HG03097 (cell line): ENCODE measurements at regions not wholly inside any gene's neighbourhood (a gene's known extent, or its start where the extent isn't known, plus 50 kb on each side); places are given as distances from the start of the nearest gene placed in this dataset.

Experiments used
- ATAC-seq: cut with Tn5 transposase; IDR thresholded peaks from one replicate; pipeline ENCODE4 v1.9.1; 2021; ENCODE audit not compliant: unreplicated experiment, low FRiP score

DNA sequence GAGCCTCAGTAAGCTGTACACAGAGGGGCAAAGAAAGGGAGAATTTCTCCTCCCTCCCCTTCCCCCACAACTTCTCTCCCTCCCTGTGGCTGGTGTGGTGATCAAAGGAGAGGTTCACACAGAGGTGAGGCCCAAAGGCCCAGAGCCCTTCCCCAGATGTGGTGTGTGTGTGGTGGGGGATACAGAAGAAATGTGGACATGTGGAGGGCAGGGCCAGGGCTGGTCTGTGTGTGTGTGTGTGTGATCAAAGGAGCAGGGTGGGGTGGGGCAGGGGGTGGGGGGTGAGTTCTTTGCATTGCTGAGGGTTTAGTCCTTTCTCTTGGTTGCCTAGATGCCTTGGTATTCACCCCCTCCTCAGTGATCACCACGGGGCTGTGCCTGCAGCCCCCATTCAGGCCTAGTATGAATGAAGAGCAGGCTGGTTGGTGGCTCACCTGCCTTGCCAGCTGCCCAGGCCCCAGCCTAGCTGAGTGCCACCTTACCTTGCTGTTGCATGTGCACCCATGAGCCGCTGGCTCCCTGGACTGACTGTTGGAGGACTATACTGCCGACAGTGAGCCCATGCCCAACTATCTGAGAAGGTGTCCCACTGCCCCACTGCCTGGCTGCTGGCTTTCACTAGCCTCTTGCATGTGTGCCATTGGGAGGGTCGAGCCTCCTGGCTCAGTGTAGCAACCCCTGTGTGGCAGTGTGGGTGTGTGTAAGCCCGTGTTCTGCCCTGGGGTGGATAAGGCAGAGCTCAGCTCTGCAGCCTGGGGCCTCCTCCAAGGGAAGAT is 101.9 kb downstream of the EFNB1 start:
- ATAC-seq, result no peak

DNA sequence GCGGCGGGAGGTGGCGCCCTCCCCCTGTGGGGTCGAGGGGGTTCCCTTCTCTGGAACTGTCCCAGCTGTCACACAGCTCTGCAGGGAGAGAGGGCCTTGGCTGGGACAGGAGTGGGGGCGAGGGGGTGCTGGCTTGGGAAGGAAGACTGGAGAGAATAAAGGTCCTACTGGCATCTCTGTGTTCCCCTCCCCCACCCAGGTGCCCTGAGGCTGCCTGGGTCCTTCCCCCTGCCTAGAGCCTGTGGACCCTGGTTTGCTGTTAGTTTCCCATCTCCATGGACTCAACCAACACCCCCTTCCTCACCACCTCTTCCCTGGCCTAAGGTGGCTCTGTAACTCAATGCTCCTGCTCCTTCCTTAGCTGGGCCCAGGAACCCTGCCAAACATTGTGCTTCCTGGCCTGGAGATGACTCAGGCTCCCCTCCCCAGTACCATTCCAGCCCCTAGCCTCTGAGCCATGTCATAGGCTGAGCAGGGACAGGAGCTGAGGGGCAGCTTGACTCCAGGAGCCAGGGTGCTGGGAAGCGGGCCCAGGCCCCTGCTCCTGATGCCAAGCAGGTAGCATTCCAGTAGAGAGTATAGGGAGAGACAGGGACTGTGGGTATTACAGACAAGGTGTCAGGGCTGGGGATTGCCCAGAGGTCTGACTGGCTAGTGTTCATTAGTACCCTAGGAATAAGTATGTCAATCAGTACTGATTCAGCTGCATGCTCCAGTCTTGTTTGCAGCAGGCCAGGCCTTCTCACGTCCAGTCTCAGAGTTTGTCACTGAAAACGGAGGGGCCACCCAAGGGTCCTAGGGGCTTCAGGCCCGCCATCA is 100.7 kb downstream of the EFNB1 start:
- no peak for ATAC-seq

DNA sequence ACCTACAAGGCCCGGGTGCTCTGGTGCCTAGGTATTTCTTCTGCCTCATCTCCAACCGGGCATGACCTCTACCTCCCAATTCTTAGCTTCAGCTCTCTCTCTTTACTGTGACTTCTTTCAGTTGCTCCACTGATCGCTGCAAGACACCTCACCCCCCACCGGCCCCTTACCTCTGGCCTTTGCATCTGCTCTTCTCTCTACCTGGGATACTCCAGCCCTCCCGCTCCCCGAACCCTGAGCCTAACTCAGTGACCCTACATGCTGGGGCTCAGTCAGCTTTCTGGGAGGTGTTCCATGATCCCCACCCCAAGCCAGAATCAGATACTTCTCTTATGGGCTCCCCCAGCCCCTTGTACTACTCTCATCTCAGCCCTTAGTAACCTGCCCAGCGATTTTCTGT is 99.6 kb downstream of the EFNB1 start:
- ATAC-seq, result no peak

DNA sequence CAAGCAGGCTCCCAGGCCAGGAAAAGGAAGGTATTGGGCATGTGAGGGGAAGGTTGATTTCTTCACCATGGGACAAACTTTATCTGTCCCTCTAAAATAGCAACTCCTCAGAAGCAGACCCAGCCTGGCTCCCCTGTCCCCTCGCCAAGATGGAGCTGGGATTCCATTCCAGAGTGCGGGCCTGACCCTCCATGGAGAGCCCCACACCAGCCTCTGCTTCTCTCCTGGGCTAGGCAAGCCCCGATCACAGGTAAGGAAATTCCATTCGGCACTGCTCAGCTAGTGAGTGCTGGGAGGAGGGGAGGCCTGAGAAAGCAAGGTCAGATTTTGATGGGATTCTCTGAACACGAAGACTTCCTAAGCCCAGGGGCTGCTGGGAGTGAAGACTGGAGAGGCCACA is 98.4 kb downstream of the EFNB1 start:
- no peak for ATAC-seq

DNA sequence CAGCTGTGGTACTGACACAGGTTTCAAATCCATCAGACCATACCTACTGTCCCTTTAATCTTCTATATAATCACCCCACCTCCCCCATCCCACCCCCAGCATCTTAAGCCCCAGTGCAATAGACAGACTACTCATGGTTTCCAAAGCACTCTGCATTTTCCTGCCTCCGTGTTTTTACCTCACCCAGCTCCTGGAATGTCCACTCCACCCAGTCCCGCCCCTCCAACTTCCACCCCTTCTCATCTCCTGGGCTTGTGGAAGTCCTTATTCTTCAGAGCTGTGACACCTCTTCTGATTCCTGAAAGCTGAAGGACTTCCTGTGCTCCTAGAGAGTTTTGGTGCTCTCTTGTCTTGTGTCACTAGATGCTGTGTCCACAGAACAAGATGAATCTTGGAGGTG is 94.3 kb downstream of the EFNB1 start:
- ATAC-seq, result no peak

DNA sequence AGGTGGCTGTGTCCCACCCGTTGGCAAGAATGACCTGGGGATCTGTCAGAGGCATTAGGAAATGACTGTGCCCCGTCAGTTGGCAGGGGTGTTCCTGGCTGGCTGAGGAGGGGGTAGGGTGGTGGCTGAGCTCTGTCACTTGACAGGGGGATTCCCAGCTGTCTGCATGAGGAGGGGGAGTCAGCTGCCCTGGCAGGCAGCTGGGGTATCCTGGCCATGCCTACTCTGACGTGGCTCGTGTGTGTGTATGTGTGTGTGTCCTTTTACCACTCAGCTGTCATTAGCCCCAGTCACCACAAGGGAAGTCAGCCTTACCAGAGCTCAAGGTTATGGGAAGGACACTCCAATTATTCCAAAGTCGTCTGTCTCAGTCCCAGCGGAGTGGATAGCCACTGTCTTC is 93.2 kb downstream of the EFNB1 start:
- ATAC-seq, result no peak

DNA sequence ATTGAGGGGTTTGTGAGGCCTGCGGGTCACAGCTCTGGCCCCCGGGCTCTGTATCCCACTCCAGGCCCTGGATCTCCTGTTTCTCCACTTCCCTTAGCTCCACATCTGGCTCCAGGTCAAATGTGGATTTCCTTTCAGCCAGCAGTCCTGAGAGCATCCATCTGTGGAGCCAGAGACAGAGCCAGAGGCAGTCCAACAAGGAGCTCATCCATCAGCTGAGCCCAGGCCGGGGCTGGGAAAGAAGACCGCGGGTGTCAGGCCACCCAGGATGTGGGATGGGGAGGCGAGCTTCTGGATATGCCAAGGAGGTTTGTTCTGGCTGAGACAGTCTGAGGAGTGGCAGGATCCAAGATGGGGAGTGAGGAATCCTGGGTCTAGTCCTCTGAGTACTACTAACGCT is 91.7 kb downstream of the EFNB1 start:
- no peak for ATAC-seq

DNA sequence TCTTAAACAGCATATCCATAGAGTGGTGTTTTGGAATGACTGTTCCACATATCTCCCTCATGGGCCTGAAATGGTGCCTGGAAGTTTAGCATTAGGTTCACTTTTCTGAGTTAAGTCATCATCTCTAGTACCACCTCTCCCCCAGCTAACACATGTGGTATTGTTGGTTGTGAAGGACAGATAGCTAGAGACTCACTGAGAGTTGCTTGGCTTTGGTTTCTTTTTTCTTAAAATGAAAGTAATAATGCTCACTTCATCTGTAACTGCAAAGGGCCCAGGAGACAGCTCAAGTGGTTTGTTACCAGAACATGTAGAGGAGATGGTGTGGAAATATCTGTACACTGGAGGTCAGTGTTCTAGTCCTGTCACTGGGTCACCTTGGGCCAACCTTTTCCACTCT is 90.9 kb downstream of the EFNB1 start:
- ATAC-seq, result peak; percentile 53

DNA sequence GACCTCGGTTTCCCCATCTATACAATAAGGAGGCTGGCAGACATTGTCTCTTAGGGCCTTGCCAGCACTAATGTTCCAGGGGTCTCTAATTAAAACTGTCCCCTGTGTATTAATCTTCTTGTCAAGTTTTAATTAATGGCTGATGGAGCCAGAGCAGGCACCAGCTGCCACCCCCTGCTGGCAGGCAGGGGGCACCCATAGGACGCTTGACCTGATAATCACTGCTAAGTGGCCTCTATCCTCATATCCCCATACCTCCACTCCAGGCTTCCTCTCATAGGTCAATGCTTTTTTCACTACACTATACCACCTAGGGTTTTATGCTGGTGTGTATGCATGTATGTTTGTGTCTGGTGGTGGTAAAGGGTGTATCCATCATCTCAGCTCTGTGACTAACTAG is 89.4 kb downstream of the EFNB1 start:
- ATAC-seq, result no peak

DNA sequence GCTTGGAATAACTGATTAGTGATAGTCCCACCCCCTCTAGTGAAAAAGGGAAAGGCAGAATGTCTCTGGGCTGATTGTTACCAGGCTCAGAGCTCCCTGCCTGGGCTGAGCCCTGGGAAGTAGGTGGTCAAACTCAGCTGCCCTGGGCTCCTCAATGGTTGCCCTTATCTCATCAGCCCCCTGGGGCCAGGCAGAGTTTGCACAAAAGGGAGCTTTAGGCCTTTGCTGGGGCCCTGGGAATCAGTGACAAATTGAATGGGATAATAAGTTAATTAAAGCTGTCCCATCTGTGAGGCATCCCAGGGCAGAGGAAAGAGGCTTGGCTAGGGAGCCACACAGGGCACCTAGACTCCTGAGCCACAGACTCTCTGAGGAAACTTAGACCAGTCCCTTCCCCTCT is 89.0 kb downstream of the EFNB1 start:
- no peak for ATAC-seq

DNA sequence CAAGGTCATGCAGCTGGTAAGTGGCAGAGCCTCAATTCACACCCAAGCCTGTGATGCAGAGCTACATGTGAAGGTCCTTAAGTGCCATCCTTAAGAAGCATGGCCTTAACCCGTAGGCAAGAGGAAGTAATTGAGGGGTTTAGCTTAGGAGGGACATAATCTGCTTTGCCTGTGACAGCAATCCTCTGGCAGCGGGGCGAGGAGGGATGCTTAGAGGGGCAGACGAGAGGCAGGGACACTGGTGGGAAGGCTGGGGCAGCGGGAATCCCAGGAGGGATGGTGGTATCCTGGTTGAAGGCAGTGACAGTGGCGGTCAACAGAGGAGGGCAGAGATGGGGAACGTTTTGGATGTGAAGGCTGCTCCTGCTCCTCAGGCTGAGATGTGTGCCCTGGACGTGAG is 88.1 kb downstream of the EFNB1 start:
- no peak for ATAC-seq

DNA sequence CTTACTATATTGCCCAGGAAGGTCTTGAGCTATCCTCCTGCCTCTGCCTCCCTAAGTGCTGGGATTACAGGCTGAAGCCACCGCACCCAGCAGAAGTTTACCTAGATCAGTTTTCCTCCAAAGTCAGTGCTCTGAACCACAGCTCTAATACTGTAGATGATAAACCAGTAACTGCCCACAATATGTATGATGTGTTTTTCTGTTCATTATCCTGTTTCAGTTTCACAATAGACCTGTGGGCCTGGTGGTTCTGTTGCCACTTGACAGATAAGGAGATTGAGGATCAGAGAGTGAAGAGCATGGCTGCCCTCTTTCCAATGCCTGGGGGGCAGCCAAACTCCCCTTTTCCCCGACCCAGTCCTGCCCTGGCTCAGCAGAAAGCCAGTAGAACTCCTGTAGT is 87.0 kb downstream of the EFNB1 start:
- ATAC-seq, result peak; percentile 90

DNA sequence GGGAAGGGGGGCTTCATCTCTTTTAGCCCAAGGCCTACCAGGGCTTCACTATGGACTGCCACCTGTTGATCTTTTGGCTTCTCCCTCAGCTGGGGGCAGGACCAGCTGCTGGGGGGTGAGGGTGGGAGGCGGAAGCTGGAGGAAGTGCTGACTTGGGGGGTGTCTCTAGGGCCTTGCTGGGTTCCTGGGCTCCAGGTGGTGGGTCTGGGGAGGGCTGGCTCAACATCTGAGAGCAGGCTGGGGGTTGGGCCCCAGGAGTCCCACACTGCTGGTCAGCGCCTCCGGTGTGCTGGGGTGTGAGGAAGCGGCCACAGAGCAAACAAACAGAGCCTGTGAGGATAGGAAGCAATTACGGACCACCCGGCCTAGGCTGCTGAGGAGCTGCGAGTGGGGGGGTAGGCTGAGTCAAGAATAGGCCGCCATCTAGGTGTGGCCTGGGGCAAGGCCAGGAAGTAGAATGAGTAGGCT is 85.7 kb downstream of the EFNB1 start:
- ATAC-seq, result no peak

DNA sequence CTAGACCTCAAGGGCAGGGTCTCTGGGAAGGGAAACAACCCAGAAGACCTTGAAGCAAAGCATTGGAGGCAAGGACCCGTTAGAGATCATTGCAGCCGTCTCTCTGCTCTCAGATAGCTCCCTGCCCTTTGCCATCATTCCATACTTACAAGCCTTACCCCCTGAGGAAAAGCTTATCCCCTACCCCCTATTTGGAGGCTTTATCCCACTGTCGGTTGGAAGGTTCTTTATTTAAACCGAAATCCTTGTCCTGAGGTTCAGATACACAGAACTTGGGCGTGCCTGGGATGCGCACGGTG is 84.4 kb downstream of the EFNB1 start:
- ATAC-seq, result no peak

DNA sequence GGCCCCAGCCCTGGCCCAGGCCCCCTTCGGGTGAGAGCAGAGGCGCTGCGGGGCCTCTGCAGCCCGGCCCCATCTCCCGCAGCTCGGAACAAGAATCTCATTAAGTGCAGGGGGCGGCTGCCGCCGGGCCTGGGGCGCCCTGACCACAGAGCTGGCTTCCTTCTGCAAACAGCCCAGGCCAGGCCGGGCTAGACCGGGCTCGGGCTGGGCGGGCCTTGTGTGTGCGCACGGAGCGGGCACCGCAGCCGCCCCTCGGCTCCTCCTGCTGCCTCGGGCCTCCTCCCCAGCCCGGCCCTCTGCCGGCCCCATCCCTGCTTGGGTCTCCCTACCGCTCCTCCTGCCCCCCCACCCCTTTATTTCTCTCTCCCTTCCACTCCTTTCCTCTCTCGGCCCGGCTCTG is 83.3 kb downstream of the EFNB1 start:
- no peak for ATAC-seq

DNA sequence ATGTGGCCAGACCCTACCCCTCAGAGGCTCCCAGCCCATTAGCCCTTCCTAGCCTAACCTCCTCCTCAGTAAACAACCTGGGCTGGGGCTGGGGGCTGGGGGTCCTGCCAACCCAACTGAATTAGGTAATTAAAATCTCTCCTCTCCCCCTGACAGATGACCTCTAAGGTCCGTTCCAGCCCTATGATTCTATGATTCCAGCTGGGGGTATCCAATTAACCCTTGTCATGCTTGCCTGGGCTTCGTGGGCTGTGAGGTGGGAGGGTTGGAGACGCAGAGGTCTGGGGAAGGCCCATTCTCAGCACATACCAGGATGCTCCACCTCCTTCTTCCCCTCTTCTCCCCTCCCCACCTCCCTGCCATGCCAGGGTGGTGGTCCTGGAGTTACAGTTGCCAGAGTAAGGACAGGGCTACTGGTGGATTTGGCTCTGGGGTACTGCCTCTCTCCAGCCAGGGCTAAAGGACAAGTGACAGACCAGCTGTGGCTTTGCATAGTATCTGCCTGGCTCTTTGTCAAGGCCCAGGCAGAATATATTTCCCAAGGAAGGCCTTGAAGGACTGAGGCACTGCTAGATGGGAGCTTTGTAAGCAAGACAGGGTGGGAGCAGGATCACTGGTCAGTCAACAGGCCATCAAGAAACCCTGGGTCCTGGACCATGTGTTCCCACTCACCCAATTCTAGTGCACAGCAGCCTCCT is 82.1 kb downstream of the EFNB1 start:
- no peak for ATAC-seq

DNA sequence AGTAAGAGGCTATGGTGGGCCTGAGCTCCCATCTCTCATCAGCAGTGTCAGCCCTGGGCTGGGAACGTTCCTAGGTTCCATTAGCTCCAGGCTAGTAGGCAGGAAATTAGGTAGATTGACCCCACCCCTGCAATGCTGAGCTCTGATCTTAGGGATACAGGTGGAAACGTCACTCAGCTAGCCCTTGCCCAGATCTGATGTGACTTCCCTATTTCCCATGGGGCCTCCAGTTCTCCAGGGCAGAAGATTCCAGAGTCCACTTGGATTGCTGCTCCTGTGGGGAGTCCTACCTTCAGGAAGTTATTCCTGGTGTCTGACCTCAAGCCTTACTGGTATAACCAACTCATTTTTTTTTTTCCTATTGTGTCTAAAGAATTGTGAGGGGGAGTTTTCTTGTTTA is 81.1 kb downstream of the EFNB1 start:
- no peak for ATAC-seq

DNA sequence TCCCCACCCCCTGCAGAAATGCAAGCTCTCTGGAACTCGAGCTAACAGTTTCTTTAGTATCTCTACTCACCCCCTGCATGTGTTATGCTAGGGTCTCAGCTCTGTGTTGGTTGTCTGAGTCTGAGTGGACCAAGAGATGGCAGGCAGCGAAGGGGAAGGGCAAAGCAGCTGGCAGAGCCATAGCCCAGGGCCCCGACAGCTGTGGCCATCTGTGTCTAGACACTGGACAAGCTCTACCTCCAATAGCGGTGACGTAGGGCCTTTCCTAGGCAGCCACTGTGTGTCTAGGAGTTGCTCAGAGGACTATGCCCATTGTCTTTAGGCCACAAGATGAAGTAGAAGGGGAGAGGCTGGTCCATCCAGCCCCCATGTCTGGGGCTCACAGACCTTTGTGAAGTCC is 79.2 kb downstream of the EFNB1 start:
- ATAC-seq, result no peak

DNA sequence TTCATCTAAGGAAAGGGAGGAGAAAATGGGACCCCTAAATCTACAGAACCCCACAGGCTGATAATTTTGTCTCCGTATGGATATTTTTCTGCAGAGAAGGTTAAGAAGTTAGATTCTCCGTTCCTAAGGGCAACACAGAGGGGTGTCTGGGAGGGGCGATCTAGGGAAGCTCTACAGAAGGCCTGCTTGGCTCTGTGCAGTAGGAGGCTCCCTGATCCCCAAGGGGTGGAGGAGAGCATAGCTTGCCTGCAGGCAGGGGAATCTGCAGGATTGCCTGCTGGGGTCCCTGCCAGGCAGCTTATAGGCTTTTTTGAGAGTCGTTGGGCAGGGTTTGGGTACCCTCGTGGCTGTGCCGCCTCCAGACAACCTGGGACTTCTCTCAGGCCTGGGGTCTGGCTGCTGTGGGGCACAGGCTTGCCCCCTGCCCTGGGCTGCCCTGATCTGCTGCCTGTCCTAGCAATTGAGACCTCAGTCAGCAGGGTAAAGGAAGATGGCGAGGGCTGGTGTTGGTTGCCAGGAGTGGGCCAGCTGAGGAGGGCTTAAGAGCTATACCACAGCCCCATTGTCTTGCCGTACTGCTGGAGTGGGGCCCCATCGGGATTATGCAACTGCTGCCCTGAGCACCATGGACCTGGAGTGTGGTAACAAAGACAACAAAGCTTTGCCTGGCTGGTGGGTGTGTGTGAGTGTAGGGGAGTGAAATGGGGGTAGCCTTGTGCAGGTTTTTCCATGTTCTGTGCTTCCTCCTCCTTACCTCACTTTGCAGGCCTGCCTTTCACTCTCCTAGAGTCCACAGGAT is 74.1 kb downstream of the EFNB1 start:
- ATAC-seq, result no peak

DNA sequence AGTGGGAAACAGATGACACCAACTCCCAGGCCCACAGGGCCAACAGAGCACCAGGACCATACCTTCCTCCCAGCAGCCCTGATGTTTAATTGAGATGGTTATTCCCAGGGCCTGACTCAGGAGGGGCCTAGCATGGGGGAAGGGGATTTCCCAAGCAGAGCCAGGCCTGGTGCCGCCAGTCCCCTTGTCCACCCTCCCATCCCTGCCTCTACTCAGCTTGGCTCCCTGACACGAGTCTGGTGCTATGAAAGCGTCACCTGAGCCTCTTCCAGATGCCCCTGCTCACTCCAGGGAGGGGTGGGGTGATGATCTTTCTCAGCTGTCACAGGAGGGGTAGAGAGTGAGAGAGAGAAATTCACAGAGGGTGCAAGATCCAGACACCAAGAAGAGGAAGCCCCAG is 72.7 kb downstream of the EFNB1 start:
- no peak for ATAC-seq

DNA sequence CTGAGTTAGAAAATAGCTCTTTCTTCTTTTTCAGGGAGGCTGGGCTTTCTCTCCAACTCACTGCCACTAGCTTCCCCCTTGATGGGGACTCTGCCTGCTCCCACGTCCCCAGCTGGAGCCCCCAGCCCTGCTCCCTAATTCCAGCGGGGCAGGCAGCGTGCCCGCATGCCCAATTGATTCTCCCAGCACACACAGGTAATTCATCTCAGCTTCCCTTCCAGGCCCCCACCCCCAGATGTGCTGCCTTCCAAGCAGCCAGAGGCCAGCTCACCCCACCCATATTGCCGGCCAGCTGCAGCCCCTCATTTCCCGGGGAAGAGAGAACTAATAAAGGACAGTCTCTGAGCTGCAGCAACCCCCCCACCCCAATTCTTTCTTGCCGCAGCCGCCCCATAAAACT is 69.8 kb downstream of the EFNB1 start:
- ATAC-seq, result no peak
